SK-MEL-5 (cell line): ENCODE measurements at regions not wholly inside any gene's neighbourhood (a gene's known extent, or its start where the extent isn't known, plus 50 kb on each side); places are given as distances from the start of the nearest gene placed in this dataset.

ENCODE experiments used
- DNase-seq: peaks from one replicate; pipeline ENCODE4 v3.0.0-alpha.2; 2016; ENCODE audit warnings: low read depth, low spot score
- in situ Hi-C: cut with HindIII; loops from 2 replicates; pipeline ENCODE4 v1.10.0; 2016; ENCODE audit warnings: low sequenced_read_pairs, high pct_unique_total_duplicates, low pct_unique_long_range_greater_than_20kb

- in situ Hi-C loops = no loop called here
- DNase-seq = peak; percentile 17
These were observed 291.0 kb downstream of the TBL1XR1 start for GRCh38 chr3:176906046-176906905.

GRCh38 chr3:176905331-176905730 is 292.0 kb downstream of the TBL1XR1 start:
- DNase-seq = no peak
- in situ Hi-C loops = no loop called here

- no peak for DNase-seq
- in situ Hi-C loops = no loop called here
These were observed 292.8 kb downstream of the TBL1XR1 start for GRCh38 chr3:176904506-176904905.

GRCh38 chr3:176896640-176897039 is 300.6 kb downstream of the TBL1XR1 start:
- DNase-seq = no peak
- in situ Hi-C loops = no loop called here

GRCh38 chr3:176896165-176896564 is 301.1 kb downstream of the TBL1XR1 start:
- in situ Hi-C loops = no loop called here
- DNase-seq = no peak

- in situ Hi-C loops = no loop called here
- no peak for DNase-seq
These were observed 317.6 kb downstream of the TBL1XR1 start for GRCh38 chr3:176879710-176880109.

GRCh38 chr3:176873261-176873660 is 324.0 kb downstream of the TBL1XR1 start:
- no peak for DNase-seq
- in situ Hi-C loops = no loop called here

- in situ Hi-C loops = no loop called here
- DNase-seq = peak; percentile 76
These were observed 324.5 kb downstream of the TBL1XR1 start for GRCh38 chr3:176872771-176873209.

- no peak for DNase-seq
- in situ Hi-C loops = no loop called here
These were observed 326.8 kb downstream of the TBL1XR1 start for GRCh38 chr3:176870451-176870850.

- DNase-seq = no peak
- in situ Hi-C loops = no loop called here
These were observed 329.3 kb downstream of the TBL1XR1 start for GRCh38 chr3:176867681-176868663.

- no peak for DNase-seq
- in situ Hi-C loops = no loop called here
These were observed 336.1 kb downstream of the TBL1XR1 start for GRCh38 chr3:176861137-176861536.

- DNase-seq = no peak
- in situ Hi-C loops = no loop called here
These were observed 340.6 kb downstream of the TBL1XR1 start for GRCh38 chr3:176856721-176857120.

- no peak for DNase-seq
- in situ Hi-C loops = no loop called here
These were observed 341.3 kb downstream of the TBL1XR1 start for GRCh38 chr3:176855901-176856486.

- in situ Hi-C loops = no loop called here
- DNase-seq = no peak
These were observed 342.1 kb downstream of the TBL1XR1 start for GRCh38 chr3:176855213-176855612.

GRCh38 chr3:176850498-176850897 is 346.8 kb downstream of the TBL1XR1 start:
- no peak for DNase-seq
- in situ Hi-C loops = no loop called here

- in situ Hi-C loops = no loop called here
- no peak for DNase-seq
These were observed 348.7 kb downstream of the TBL1XR1 start for GRCh38 chr3:176848431-176849214.

- in situ Hi-C loops = no loop called here
- no peak for DNase-seq
These were observed 354.4 kb downstream of the TBL1XR1 start for GRCh38 chr3:176842914-176843313.
